K562 (cell line): ENCODE measurements at regions not wholly inside any gene's neighbourhood (a gene's known extent, or its start where the extent isn't known, plus 50 kb on each side); places are given as distances from the start of the nearest gene placed in this dataset.
A peak's percentile ranks its signal among the peaks of the same experiment; 100 is the strongest.

Experiments used
- PHF21A ChIP-seq: fragments of 450-650 bp; IDR thresholded peaks from 2 replicates; pipeline ENCODE4 v1.6.1; 2017; ENCODE audit warnings: low read depth, borderline replicate concordance
- POU5F1 ChIP-seq: fragments of 150-350 bp; IDR thresholded peaks from 2 replicates; pipeline ENCODE4 v1.6.1; 2014; ENCODE audit warnings: borderline replicate concordance, low read length, low read depth, mild to moderate bottlenecking; ENCODE audit not compliant: partially characterized antibody
- RBM25 ChIP-seq: fragments of 200-400 bp; formaldehyde crosslinking; IDR thresholded peaks from 2 replicates; pipeline ENCODE4 v1.6.1; 2018; ENCODE audit warnings: low read length, low read depth, moderate library complexity; ENCODE audit not compliant: severe bottlenecking
- RCOR1 ChIP-seq, 2 experiments: IDR thresholded peaks; 2 replicates each; pipeline ENCODE4 v1.6.1; 2012; ENCODE audit warnings: low read depth in 2 of 2, low read length in 2 of 2, borderline replicate concordance in 1 of 2, improper control_type of control experiment in 1 of 2
- SIX5 ChIP-seq, 2 experiments: IDR thresholded peaks; 2 replicates each; pipeline ENCODE4 v1.6.1; 2011; ENCODE audit warnings: low read length in 2 of 2, borderline replicate concordance in 1 of 2, low read depth in 1 of 2, mild to moderate bottlenecking in 1 of 2, moderate library complexity in 1 of 2; ENCODE audit not compliant: insufficient read depth in 1 of 2
- STAT5B ChIP-seq: fragments of 250-450 bp; sonication (Bioruptor Pico); IDR thresholded peaks from 2 replicates; pipeline ENCODE4 v1.8.0; 2021; ENCODE audit warnings: mild to moderate bottlenecking, inconsistent platforms
- TAF15 ChIP-seq: fragments of 200-400 bp; formaldehyde crosslinking; IDR thresholded peaks from 2 replicates; pipeline ENCODE4 v1.6.1; 2017; ENCODE audit warnings: mild to moderate bottlenecking, low read depth, low read length, moderate library complexity
- ZNF232 ChIP-seq: sonication (generic); formaldehyde crosslinking; IDR thresholded peaks from 2 replicates; pipeline ENCODE4 v1.8.0; 2022; ENCODE audit warnings: mild to moderate bottlenecking, missing genetic modification reagents
- ZNF76 ChIP-seq: fragments of 250-450 bp; sonication (Bioruptor Pico); IDR thresholded peaks from 2 replicates; pipeline ENCODE4 v1.4.0; 2020; ENCODE audit warnings: mild to moderate bottlenecking, moderate library complexity, borderline replicate concordance
- TF ChIP-seq, protein P1 (sequence below), 3 experiments: fragments of 200-800 bp in 1 of 3; fragments of 250-450 bp in 1 of 3; fragments of 450-650 bp in 1 of 3; sonication (Bioruptor Pico) in 1 of 3; sonication (Bioruptor generic) in 1 of 3; formaldehyde crosslinking in 1 of 3; IDR thresholded peaks; 2 replicates each; pipeline versions ENCODE4 v1.6.1 to v1.8.0; 2016 to 2022; ENCODE audit warnings: mild to moderate bottlenecking in 2 of 3, missing genetic modification characterization in 2 of 3, missing compliant biosample characterization in 1 of 3, moderate library complexity in 1 of 3
- TF ChIP-seq, protein P2 (sequence below): sonication (generic); IDR thresholded peaks from 2 replicates; pipeline ENCODE4 v1.6.1; 2016
- TF ChIP-seq, protein P3 (sequence below): fragments of 450-650 bp; IDR thresholded peaks from 2 replicates; pipeline ENCODE4 v1.6.1; 2017; ENCODE audit warnings: antibody characterized with exemption, mild to moderate bottlenecking
- TF ChIP-seq, protein P4 (sequence below): sonication (generic); formaldehyde crosslinking; IDR thresholded peaks from 2 replicates; pipeline ENCODE4 v1.8.1; 2023; ENCODE audit warnings: mild to moderate bottlenecking, missing genetic modification reagents, moderate library complexity
- TF ChIP-seq, protein P5 (sequence below): fragments of 250-450 bp; sonication (Bioruptor Pico); IDR thresholded peaks from 2 replicates; pipeline ENCODE4 v1.8.0; 2022; ENCODE audit warnings: moderate library complexity, mild to moderate bottlenecking, inconsistent platforms

DNA sequence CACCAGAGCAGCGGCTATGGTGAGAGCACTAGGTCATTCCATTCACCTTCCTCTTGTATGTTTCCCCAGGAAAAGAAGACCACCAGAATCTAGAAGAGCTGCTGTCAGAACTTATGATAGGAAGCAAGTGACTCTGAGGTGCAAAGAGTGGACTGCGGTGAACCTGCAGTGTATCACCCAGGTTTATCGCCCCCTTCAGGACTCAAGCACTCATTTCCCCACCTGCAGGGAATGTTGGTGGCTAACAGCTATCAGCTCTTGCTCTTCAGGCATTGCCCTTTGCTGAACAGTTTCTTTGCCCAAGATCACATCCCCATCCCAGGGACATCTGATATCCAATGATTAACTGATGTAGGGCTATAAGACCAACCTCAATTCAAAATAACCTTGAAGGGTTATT is 66.3 kb upstream of the IL6 start (continued):
- TF ChIP-seq, protein P1, sequence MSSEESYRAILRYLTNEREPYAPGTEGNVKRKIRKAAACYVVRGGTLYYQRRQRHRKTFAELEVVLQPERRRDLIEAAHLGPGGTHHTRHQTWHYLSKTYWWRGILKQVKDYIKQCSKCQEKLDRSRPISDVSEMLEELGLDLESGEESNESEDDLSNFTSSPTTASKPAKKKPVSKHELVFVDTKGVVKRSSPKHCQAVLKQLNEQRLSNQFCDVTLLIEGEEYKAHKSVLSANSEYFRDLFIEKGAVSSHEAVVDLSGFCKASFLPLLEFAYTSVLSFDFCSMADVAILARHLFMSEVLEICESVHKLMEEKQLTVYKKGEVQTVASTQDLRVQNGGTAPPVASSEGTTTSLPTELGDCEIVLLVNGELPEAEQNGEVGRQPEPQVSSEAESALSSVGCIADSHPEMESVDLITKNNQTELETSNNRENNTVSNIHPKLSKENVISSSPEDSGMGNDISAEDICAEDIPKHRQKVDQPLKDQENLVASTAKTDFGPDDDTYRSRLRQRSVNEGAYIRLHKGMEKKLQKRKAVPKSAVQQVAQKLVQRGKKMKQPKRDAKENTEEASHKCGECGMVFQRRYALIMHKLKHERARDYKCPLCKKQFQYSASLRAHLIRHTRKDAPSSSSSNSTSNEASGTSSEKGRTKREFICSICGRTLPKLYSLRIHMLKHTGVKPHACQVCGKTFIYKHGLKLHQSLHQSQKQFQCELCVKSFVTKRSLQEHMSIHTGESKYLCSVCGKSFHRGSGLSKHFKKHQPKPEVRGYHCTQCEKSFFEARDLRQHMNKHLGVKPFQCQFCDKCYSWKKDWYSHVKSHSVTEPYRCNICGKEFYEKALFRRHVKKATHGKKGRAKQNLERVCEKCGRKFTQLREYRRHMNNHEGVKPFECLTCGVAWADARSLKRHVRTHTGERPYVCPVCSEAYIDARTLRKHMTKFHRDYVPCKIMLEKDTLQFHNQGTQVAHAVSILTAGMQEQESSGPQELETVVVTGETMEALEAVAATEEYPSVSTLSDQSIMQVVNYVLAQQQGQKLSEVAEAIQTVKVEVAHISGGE (CRISPR knock-in tag; IDR thresholded peaks at IDR 0.05), result no peak
- TF ChIP-seq POU5F1 (no peak), ZNF232 (CRISPR knock-in tag) (no peak), PHF21A (no peak), ZNF76 (CRISPR knock-in tag) (no peak), RCOR1 (IDR thresholded peaks at IDR 0.05; ENCODE audit: borderline replicate concordance in 1 of 2, low read depth in 2 of 2, low read length in 2 of 2) (peak in 1 of 2 experiments; percentile 31; a peak in 1 of 4 replicates), STAT5B (CRISPR knock-in tag) (no peak), RBM25 (no peak), SIX5 (IDR thresholded peaks at IDR 0.05; ENCODE audit: borderline replicate concordance in 1 of 2, insufficient read depth in 1 of 2, low read depth in 1 of 2, low read length in 2 of 2) (no peak), TAF15 (no peak)
- TF ChIP-seq, protein P2, sequence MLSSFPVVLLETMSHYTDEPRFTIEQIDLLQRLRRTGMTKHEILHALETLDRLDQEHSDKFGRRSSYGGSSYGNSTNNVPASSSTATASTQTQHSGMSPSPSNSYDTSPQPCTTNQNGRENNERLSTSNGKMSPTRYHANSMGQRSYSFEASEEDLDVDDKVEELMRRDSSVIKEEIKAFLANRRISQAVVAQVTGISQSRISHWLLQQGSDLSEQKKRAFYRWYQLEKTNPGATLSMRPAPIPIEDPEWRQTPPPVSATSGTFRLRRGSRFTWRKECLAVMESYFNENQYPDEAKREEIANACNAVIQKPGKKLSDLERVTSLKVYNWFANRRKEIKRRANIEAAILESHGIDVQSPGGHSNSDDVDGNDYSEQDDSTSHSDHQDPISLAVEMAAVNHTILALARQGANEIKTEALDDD, result no peak
- TF ChIP-seq, protein P3, sequence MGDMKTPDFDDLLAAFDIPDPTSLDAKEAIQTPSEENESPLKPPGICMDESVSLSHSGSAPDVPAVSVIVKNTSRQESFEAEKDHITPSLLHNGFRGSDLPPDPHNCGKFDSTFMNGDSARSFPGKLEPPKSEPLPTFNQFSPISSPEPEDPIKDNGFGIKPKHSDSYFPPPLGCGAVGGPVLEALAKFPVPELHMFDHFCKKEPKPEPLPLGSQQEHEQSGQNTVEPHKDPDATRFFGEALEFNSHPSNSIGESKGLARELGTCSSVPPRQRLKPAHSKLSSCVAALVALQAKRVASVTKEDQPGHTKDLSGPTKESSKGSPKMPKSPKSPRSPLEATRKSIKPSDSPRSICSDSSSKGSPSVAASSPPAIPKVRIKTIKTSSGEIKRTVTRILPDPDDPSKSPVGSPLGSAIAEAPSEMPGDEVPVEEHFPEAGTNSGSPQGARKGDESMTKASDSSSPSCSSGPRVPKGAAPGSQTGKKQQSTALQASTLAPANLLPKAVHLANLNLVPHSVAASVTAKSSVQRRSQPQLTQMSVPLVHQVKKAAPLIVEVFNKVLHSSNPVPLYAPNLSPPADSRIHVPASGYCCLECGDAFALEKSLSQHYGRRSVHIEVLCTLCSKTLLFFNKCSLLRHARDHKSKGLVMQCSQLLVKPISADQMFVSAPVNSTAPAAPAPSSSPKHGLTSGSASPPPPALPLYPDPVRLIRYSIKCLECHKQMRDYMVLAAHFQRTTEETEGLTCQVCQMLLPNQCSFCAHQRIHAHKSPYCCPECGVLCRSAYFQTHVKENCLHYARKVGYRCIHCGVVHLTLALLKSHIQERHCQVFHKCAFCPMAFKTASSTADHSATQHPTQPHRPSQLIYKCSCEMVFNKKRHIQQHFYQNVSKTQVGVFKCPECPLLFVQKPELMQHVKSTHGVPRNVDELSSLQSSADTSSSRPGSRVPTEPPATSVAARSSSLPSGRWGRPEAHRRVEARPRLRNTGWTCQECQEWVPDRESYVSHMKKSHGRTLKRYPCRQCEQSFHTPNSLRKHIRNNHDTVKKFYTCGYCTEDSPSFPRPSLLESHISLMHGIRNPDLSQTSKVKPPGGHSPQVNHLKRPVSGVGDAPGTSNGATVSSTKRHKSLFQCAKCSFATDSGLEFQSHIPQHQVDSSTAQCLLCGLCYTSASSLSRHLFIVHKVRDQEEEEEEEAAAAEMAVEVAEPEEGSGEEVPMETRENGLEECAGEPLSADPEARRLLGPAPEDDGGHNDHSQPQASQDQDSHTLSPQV, result no peak
- TF ChIP-seq, protein P4, sequence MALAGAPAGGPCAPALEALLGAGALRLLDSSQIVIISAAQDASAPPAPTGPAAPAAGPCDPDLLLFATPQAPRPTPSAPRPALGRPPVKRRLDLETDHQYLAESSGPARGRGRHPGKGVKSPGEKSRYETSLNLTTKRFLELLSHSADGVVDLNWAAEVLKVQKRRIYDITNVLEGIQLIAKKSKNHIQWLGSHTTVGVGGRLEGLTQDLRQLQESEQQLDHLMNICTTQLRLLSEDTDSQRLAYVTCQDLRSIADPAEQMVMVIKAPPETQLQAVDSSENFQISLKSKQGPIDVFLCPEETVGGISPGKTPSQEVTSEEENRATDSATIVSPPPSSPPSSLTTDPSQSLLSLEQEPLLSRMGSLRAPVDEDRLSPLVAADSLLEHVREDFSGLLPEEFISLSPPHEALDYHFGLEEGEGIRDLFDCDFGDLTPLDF (CRISPR knock-in tag), result no peak
- TF ChIP-seq, protein P5, sequence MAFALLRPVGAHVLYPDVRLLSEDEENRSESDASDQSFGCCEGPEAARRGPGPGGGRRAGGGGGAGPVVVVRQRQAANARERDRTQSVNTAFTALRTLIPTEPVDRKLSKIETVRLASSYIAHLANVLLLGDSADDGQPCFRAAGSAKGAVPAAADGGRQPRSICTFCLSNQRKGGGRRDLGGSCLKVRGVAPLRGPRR (CRISPR knock-in tag), result no peak
